ENCODE measurements at regions not wholly inside any gene's neighbourhood (a gene's known extent, or its start where the extent isn't known, plus 50 kb on each side); places are given as distances from the start of the nearest gene placed in this dataset.

- H3K4me1 Mint-ChIP-seq: no peaks in the 10 kb centered on the region
- H3K36me3 Mint-ChIP-seq (ENCODE audit: low read depth): no peaks in the 10 kb centered on the region
- H3K9me3 Mint-ChIP-seq: no peaks in the 10 kb centered on the region
- TF ChIP-seq CTCF (IDR thresholded peaks at IDR 0.05): no peak
- H3K27ac Mint-ChIP-seq: no peak overlapping the region
- H3K4me3 Mint-ChIP-seq: no peak overlapping the region
- no peak for DNase-seq
- H3K27me3 Mint-ChIP-seq (ENCODE audit: low read depth, poor library complexity): peaks cover 4% of the 10 kb centered on the region
Observed at GRCh38 chr13:90918536-90918935, 429.0 kb upstream of the MIR17HG start.

- Mint-ChIP-seq H3K9me3 (no peaks in the 10 kb centered on the region), H3K36me3 (ENCODE audit: low read depth) (no peaks in the 10 kb centered on the region), H3K27ac (no peak overlapping the region), H3K4me1 (no peaks in the 10 kb centered on the region), H3K27me3 (ENCODE audit: low read depth, poor library complexity) (peaks cover 4% of the 10 kb centered on the region), H3K4me3 (no peak overlapping the region)
- DNase-seq: no peak
- TF ChIP-seq CTCF (IDR thresholded peaks at IDR 0.05): no peak
Observed at GRCh38 chr13:90919153-90919552, 428.3 kb upstream of the MIR17HG start.

GRCh38 chr13:90926459-90926858 lies 421.0 kb upstream of the MIR17HG start:
- H3K4me3 Mint-ChIP-seq: no peak overlapping the region
- no peak for TF ChIP-seq CTCF (IDR thresholded peaks at IDR 0.05)
- peaks cover 6% of the 10 kb centered on the region for H3K4me1 Mint-ChIP-seq
- no peak overlapping the region for H3K27ac Mint-ChIP-seq
- no peaks in the 10 kb centered on the region for H3K36me3 Mint-ChIP-seq (ENCODE audit: low read depth)
- H3K27me3 Mint-ChIP-seq (ENCODE audit: low read depth, poor library complexity): no peaks in the 10 kb centered on the region
- H3K9me3 Mint-ChIP-seq: peaks cover 3% of the 10 kb centered on the region
- DNase-seq: no peak

GRCh38 chr13:90928109-90928508 lies 419.4 kb upstream of the MIR17HG start:
- Mint-ChIP-seq H3K36me3 (ENCODE audit: low read depth) (no peaks in the 10 kb centered on the region), H3K9me3 (peaks cover 3% of the 10 kb centered on the region), H3K27ac (no peak overlapping the region), H3K4me1 (peaks cover 6% of the 10 kb centered on the region), H3K4me3 (no peak overlapping the region), H3K27me3 (ENCODE audit: low read depth, poor library complexity) (no peaks in the 10 kb centered on the region)
- TF ChIP-seq CTCF (IDR thresholded peaks at IDR 0.05): no peak
- no peak for DNase-seq

- peaks cover 3% of the 10 kb centered on the region for H3K9me3 Mint-ChIP-seq
- H3K4me3 Mint-ChIP-seq: no peak overlapping the region
- DNase-seq: no peak
- no peaks in the 10 kb centered on the region for H3K4me1 Mint-ChIP-seq
- H3K36me3 Mint-ChIP-seq (ENCODE audit: low read depth): no peaks in the 10 kb centered on the region
- H3K27me3 Mint-ChIP-seq (ENCODE audit: low read depth, poor library complexity): no peaks in the 10 kb centered on the region
- TF ChIP-seq CTCF (IDR thresholded peaks at IDR 0.05): no peak
- no peak overlapping the region for H3K27ac Mint-ChIP-seq
Observed at GRCh38 chr13:90933097-90933826, 414.2 kb upstream of the MIR17HG start.

GRCh38 chr13:90934741-90935140 lies 412.7 kb upstream of the MIR17HG start:
- no peak for TF ChIP-seq CTCF (IDR thresholded peaks at IDR 0.05)
- H3K9me3 Mint-ChIP-seq: peaks cover 3% of the 10 kb centered on the region
- no peak for DNase-seq
- no peak overlapping the region for H3K27ac Mint-ChIP-seq
- H3K4me3 Mint-ChIP-seq: no peak overlapping the region
- no peaks in the 10 kb centered on the region for H3K27me3 Mint-ChIP-seq (ENCODE audit: low read depth, poor library complexity)
- H3K36me3 Mint-ChIP-seq (ENCODE audit: low read depth): no peaks in the 10 kb centered on the region
- no peaks in the 10 kb centered on the region for H3K4me1 Mint-ChIP-seq
